Bronchial epithelial cell (primary cell): ENCODE measurements at regions not wholly inside any gene's neighbourhood (a gene's known extent, or its start where the extent isn't known, plus 50 kb on each side); places are given as distances from the start of the nearest gene placed in this dataset.

ENCODE experiments used
- DNase-seq: peaks from one replicate; pipeline ENCODE4 v3.0.0-alpha.2; 2010; ENCODE audit warnings: low read depth
- FAIRE-seq: peaks from 2 replicates; lab custom pipeline; 2011; peaks lifted over from hg19 to GRCh38; lab: Jason Lieb, UNC
- H3K27me3 ChIP-seq: 2 replicates; pipeline ENCODE4 v1.5.1; 2011; ENCODE audit warnings: low read length; ENCODE audit not compliant: control insufficient read depth, insufficient read depth
- H3K36me3 ChIP-seq: 2 replicates; pipeline ENCODE4 v1.5.1; 2011; ENCODE audit warnings: low read length; ENCODE audit not compliant: control insufficient read depth, insufficient read depth
- H3K4me3 ChIP-seq: 2 replicates; pipeline ENCODE4 v1.5.1; 2011; ENCODE audit warnings: mild to moderate bottlenecking, low read depth, low read length, control low read depth
- CTCF ChIP-seq: IDR thresholded peaks from 2 replicates; pipeline ENCODE4 v1.5.1; 2011; ENCODE audit warnings: mild to moderate bottlenecking, moderate library complexity, low read length, control low read depth, inconsistent platforms; ENCODE audit not compliant: insufficient read depth, severe bottlenecking

DNA sequence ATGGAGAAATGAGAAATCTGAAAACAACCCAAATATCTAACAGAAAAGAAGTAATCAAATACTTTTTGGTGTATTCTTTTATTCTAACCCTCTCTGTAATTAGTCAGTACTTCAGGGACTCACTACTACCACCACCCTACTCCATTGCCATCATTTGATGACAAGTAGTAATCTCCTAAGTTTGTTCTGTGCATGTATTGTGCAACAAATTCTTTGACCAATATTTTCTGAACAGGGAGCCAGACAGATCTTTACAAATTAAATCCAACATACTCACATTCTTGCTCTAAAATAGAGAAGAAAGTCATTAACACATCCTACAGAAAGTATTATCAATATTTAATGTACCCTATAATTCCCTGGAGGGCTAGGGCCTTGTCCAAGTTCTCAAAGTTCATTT is 1416.4 kb downstream of the DSC3 start:
- Histone ChIP-seq H3K27me3 (no peaks in the 10 kb centered on the region), H3K36me3 (no peaks in the 10 kb centered on the region), H3K4me3 (no peak overlapping the region)
- FAIRE-seq, result no peak
- DNase-seq, result no peak
- TF ChIP-seq CTCF, result no peak

DNA sequence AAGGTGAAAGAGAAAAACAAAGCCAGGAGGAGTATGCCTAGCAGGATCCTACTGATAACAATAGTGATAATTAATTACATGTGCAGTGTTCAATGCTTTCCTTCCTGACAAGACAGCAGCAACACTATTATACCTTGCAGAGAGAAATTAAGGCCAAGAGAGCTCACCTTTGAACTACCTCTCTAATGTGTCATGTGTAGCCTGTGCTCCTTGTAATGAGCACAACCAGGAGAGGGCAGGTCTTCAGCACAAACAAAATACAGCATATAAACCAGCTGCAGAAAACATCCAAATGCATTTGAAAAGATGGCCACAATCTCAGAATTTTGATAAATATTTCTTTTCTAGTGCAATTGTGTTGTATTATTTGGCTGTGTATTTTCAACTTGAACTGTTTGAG is 1425.7 kb downstream of the DSC3 start:
- peak; percentile 8 for TF ChIP-seq CTCF
- DNase-seq (no peak), FAIRE-seq (no peak)
- Histone ChIP-seq H3K4me3 (no peak overlapping the region), H3K27me3 (no peaks in the 10 kb centered on the region), H3K36me3 (no peaks in the 10 kb centered on the region)

GRCh38 chr18:29608982-29609381 is 1432.1 kb upstream of the CDH2 start:
- no peak for FAIRE-seq

GRCh38 chr18:29605365-29605764 is 1428.4 kb upstream of the CDH2 start:
- Histone ChIP-seq H3K36me3 (no peaks in the 10 kb centered on the region), H3K27me3 (no peaks in the 10 kb centered on the region), H3K4me3 (no peak overlapping the region)
- DNase-seq, result no peak
- no peak for FAIRE-seq
- TF ChIP-seq CTCF, result no peak

More at GRCh38 chr18:29608982-29609381, 1432.1 kb upstream of the CDH2 start:
- no peak for DNase-seq
- no peaks in the 10 kb centered on the region for H3K36me3 ChIP-seq
- no peak for TF ChIP-seq CTCF
- no peak overlapping the region for H3K4me3 ChIP-seq
- no peaks in the 10 kb centered on the region for H3K27me3 ChIP-seq

DNA sequence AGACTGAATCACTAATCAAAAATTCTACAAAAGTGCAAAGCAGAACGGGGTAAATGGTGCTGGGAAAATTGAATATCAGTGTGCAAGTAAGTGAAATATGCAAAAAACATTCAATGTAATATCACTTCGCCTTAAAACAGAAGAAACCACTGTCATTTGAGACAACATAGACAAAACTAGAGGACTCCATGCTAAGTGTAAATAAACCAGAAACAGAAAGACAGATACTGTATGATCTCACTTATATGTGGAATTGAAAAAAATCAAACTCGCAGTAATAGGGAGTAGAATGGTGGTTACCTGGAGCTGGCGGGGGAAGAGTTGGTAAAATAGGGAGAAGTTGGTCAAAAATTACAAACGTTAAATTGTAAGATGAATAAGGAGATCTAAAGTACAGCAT is 1420.0 kb upstream of the CDH2 start:
- FAIRE-seq (no peak), DNase-seq (no peak)
- Histone ChIP-seq H3K4me3 (no peak overlapping the region), H3K36me3 (no peaks in the 10 kb centered on the region), H3K27me3 (no peaks in the 10 kb centered on the region)
- no peak for TF ChIP-seq CTCF

GRCh38 chr18:29594493-29594892 is 1417.6 kb upstream of the CDH2 start:
- no peak for DNase-seq
- no peak for FAIRE-seq
- Histone ChIP-seq H3K36me3 (no peaks in the 10 kb centered on the region), H3K27me3 (no peaks in the 10 kb centered on the region), H3K4me3 (no peak overlapping the region)
- no peak for TF ChIP-seq CTCF
